HG02623 (cell line): ENCODE measurements at regions not wholly inside any gene's neighbourhood (a gene's known extent, or its start where the extent isn't known, plus 50 kb on each side); places are given as distances from the start of the nearest gene placed in this dataset.

ENCODE experiments used
- ATAC-seq: cut with Tn5 transposase; IDR thresholded peaks from one replicate; pipeline ENCODE4 v1.9.1; 2021; ENCODE audit warnings: moderate library complexity; ENCODE audit not compliant: unreplicated experiment

- ATAC-seq, result no peak
Measured at GRCh38 chr20:11833825-11834224, 83.9 kb upstream of the BTBD3 start.

DNA sequence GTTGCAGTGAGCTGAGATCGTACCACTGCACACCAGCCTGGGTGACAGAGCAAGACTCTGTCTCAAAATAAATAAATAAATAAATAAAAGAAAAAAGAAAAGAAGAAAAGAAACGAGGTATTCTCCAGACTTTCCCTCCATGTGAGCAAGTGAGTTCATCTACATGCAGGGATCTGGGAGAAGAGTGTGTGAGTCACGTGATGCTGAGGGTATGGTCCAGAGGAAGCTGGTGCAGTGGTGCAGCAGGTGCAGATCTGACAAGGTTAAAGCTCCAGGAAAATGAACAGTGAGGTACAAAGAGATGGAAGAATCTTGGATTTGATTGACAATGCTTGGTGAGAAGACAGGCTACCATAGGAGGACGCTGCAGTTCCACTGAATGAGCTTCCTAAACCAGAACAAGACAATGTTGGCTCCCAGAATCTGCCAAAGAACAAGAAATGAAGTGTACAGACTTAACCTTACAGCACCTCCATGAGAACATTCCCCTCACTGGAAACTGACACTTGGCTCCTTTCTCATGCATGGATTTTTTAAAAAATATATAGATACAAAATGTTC lies 79.5 kb upstream of the BTBD3 start:
- no peak for ATAC-seq

GRCh38 chr20:11841972-11842461 lies 75.7 kb upstream of the BTBD3 start:
- no peak for ATAC-seq

GRCh38 chr20:11843289-11843688 lies 74.4 kb upstream of the BTBD3 start:
- ATAC-seq, result no peak

GRCh38 chr20:11844691-11845090 lies 73.0 kb upstream of the BTBD3 start:
- ATAC-seq, result no peak

GRCh38 chr20:11845340-11845739 lies 72.4 kb upstream of the BTBD3 start:
- ATAC-seq, result no peak

GRCh38 chr20:11846131-11846530 lies 71.6 kb upstream of the BTBD3 start:
- no peak for ATAC-seq

GRCh38 chr20:11847827-11848226 lies 69.9 kb upstream of the BTBD3 start:
- ATAC-seq, result no peak

GRCh38 chr20:11849270-11849915 lies 68.3 kb upstream of the BTBD3 start:
- ATAC-seq, result no peak

- no peak for ATAC-seq
Measured at GRCh38 chr20:11849976-11850670, 67.6 kb upstream of the BTBD3 start.

GRCh38 chr20:11850901-11851300 lies 66.8 kb upstream of the BTBD3 start:
- no peak for ATAC-seq

DNA sequence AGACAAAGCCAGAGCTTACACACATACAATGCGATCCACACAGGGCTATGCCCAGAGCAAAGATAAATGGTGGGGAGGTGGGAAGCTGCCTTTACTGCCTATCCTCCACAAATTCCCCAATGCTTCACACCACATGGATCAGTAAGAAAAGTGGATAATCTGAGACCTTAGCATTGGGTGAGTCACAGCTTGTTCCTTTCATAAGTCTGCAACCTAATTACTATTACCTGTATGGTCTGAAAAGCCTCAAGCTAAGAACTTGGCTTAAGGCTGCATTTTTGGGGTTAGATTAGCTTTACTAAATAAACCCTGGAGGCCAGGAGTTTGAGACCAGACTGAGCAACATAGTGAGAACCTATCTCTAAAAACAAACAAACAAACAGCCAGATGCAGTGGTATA lies 66.0 kb upstream of the BTBD3 start:
- no peak for ATAC-seq

GRCh38 chr20:11852189-11852588 lies 65.5 kb upstream of the BTBD3 start:
- no peak for ATAC-seq

- ATAC-seq, result no peak
Measured at GRCh38 chr20:11852811-11853210, 64.9 kb upstream of the BTBD3 start.

DNA sequence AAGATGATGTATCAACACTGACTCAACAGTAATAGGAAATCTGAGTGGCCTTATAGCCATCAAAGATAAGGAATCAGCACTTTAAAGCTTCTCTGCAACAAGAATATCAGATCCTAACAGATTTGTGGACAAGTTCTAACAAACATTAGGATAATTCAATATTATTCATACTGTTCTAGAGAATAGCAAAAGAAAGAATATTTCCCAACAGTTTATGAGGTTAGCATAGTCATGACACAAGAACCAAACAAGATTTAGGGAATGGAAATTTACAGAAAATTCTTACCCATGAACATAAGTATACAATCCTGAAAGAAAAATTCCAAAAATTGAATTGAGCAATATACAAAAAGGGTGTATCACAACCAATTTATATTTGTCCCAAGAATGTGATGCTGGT lies 64.3 kb upstream of the BTBD3 start:
- no peak for ATAC-seq

DNA sequence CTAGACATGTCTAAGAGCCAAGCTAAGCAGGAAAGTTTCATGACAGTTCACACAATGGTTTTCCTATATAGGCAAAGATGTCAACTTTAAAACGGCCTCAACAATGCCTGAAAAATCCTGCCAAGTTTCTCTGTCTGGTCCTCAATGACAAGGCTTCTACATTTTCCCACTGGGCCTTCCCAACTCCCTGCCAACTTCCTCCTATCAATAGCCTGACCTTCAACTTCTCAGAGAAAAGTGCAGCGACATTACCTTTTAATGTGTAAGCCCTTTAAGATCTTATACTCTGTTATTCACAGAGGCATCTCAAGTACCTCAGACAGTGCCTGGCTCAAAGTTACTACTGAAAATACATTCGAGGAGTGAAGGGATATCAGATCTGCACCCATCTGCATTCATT lies 56.2 kb upstream of the BTBD3 start:
- ATAC-seq, result no peak

DNA sequence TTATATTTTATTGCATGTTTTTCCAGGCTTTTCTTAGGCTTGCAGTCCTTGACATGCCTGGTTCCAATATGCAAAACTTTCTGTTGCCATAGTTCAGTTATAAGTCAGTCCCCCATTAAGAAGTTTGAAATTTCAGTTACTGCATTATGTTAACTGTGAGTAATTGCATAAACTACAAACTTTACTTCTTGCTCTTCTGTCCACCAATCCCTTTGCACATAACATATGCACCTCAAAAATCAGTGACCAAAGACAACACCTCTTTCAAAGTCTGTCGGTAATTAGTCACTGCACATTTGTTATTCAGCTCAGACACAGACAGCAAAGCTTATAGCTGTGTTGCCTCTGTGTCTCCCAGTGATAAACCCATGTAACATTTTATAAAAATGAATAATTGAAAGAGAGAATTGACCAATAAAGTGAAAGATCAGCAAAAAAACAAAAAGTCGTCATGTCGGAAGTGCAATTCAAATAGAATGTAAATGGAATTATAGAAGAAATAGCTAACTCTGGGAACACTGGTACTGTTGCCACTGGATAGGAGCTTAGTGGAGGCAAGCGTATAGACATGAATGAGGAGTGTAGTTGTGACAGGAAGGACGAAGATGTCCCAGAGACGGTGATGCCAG lies 50.3 kb upstream of the BTBD3 start:
- no peak for ATAC-seq
